H1 (cell line): ENCODE measurements at regions not wholly inside any gene's neighbourhood (a gene's known extent, or its start where the extent isn't known, plus 50 kb on each side); places are given as distances from the start of the nearest gene placed in this dataset.

ENCODE experiments used
- CTCF ChIA-PET: fragments of 300-600 bp; sonication (Branson Sonifier 250); formaldehyde crosslinking; loops from one replicate; lab custom pipeline; 2021; ENCODE audit not compliant: partially characterized antibody; lab: Charles Lee
- POLR2A ChIA-PET: fragments of 300-600 bp; sonication (Branson Sonifier 250); formaldehyde crosslinking; loops from one replicate; lab custom pipeline; 2021; ENCODE audit warnings: inconsistent platforms; ENCODE audit not compliant: partially characterized antibody; lab: Charles Lee
- DNase-seq, 2 experiments: peaks; one replicate each; pipeline versions ENCODE4 v3.0.0 to v3.0.0-alpha.2; 2010 to 2022; ENCODE audit warnings: low spot score in 2 of 2, low read depth in 1 of 2, mixed read lengths in 1 of 2
- FAIRE-seq: peaks from 2 replicates; lab custom pipeline; 2011; peaks lifted over from hg19 to GRCh38; lab: Jason Lieb, UNC
- H2AFZ ChIP-seq: 2 replicates; pipeline ENCODE4 v1.8.1; 2012; ENCODE audit warnings: low read length, inconsistent platforms
- H2AK5ac ChIP-seq: 2 replicates; pipeline ENCODE4 v1.6.1; 2013; ENCODE audit warnings: low read depth, low read length
- H2BK120ac ChIP-seq: replicated peaks from 2 replicates; pipeline ENCODE3; 2013; ENCODE audit warnings: low read depth, low read length, inconsistent platforms
- H2BK12ac ChIP-seq: 2 replicates; pipeline ENCODE4 v1.6.1; 2013; ENCODE audit warnings: low read depth, low read length
- H2BK15ac ChIP-seq: 2 replicates; pipeline ENCODE4 v1.6.1; 2013; ENCODE audit warnings: low read length
- H2BK20ac ChIP-seq: 2 replicates; pipeline ENCODE4 v1.6.1; 2013; ENCODE audit warnings: low read length
- H2BK5ac ChIP-seq: 2 replicates; pipeline ENCODE4 v1.6.1; 2013; ENCODE audit warnings: low read depth, low read length
- H3K14ac ChIP-seq: 2 replicates; pipeline ENCODE4 v1.6.1; 2013; ENCODE audit warnings: inconsistent platforms; ENCODE audit not compliant: insufficient read length
- H3K18ac ChIP-seq: 2 replicates; pipeline ENCODE4 v1.6.1; 2013; ENCODE audit warnings: low read length; ENCODE audit errors: extremely low read depth
- H3K23ac ChIP-seq: 2 replicates; pipeline ENCODE4 v1.6.1; 2013; ENCODE audit warnings: inconsistent platforms; ENCODE audit not compliant: insufficient read length
- H3K23me2 ChIP-seq: 2 replicates; pipeline ENCODE4 v1.6.1; 2013; ENCODE audit warnings: low read depth, low read length
- H3K27ac ChIP-seq: 2 replicates; pipeline ENCODE4 v1.6.1; 2011; ENCODE audit warnings: low read depth, low read length, inconsistent platforms
- H3K27me3 ChIP-seq, 4 experiments: replicated peaks in 1 of 4; 1 replicate in 1 of 4; 2 replicates in 3 of 4; pipeline versions ENCODE4 v1.6.1 to v1.8.1; 2011 to 2013; ENCODE audit warnings: low read length in 3 of 4, mild to moderate bottlenecking in 3 of 4, inconsistent platforms in 2 of 4, mixed read lengths in 2 of 4, moderate library complexity in 1 of 4; ENCODE audit not compliant: control insufficient read depth in 3 of 4, insufficient read depth in 3 of 4; ENCODE audit errors: extremely low read depth in 1 of 4
- H3K36me3 ChIP-seq, 4 experiments: 2 replicates each; pipeline versions ENCODE4 v1.6.1 to v1.8.1; 2011 to 2013; ENCODE audit warnings: mild to moderate bottlenecking in 4 of 4, low read length in 3 of 4, moderate library complexity in 2 of 4, control low read depth in 1 of 4, inconsistent platforms in 1 of 4; ENCODE audit not compliant: insufficient read depth in 4 of 4, control insufficient read depth in 2 of 4
- H3K4ac ChIP-seq: replicated peaks from 2 replicates; pipeline ENCODE3; 2013; ENCODE audit warnings: low read length, low read depth, mixed read lengths, inconsistent platforms; ENCODE audit not compliant: insufficient read length
- H3K4me1 ChIP-seq, 4 experiments: replicated peaks in 1 of 4; 1 replicate in 1 of 4; 2 replicates in 3 of 4; pipeline versions ENCODE4 v1.6.1 to v1.8.1; 2011 to 2013; ENCODE audit warnings: low read length in 3 of 4, inconsistent platforms in 2 of 4, mixed read lengths in 1 of 4; ENCODE audit not compliant: insufficient read depth in 4 of 4, control insufficient read depth in 3 of 4
- H3K4me2 ChIP-seq, 2 experiments: 2 replicates each; pipeline versions ENCODE4 v1.6.1 to v1.8.1; 2011 to 2013; ENCODE audit warnings: low read depth in 2 of 2, low read length in 2 of 2, control low read depth in 1 of 2, inconsistent platforms in 1 of 2, mild to moderate bottlenecking in 1 of 2; ENCODE audit not compliant: insufficient read depth in 1 of 2
- H3K4me3 ChIP-seq, 4 experiments: fragments of 200-600, 300-600 bp in 1 of 4; sonication (generic), shearing (Covaris generic), sonication (Bioruptor Twin) in 1 of 4; 2 replicates each; pipeline versions ENCODE4 v1.5.1 to v1.8.1; 2011 to 2016; ENCODE audit warnings: low read length in 4 of 4, low read depth in 3 of 4, control low read depth in 2 of 4, inconsistent platforms in 2 of 4, mild to moderate bottlenecking in 2 of 4, mixed read lengths in 1 of 4, moderate library complexity in 1 of 4; ENCODE audit not compliant: insufficient read depth in 2 of 4; ENCODE audit errors: extremely low read depth in 1 of 4
- H3K56ac ChIP-seq: replicated peaks from 2 replicates; pipeline ENCODE3; 2013; ENCODE audit warnings: low read depth, mild to moderate bottlenecking, mixed read lengths, low read length, inconsistent platforms; ENCODE audit not compliant: insufficient read length
- H3K79me1 ChIP-seq: 2 replicates; pipeline ENCODE4 v1.6.1; 2013; ENCODE audit warnings: low read depth, low read length, control low read depth
- H3K79me2 ChIP-seq, 2 experiments: 2 replicates each; pipeline versions ENCODE4 v1.6.1 to v1.8.1; 2012 to 2013; ENCODE audit warnings: low read length in 2 of 2, mild to moderate bottlenecking in 2 of 2, inconsistent platforms in 1 of 2; ENCODE audit not compliant: insufficient read depth in 2 of 2, control insufficient read depth in 1 of 2
- H3K9ac ChIP-seq, 4 experiments: replicated peaks in 1 of 4; 1 replicate in 1 of 4; 2 replicates in 3 of 4; pipeline versions ENCODE4 v1.6.1 to v1.8.1; 2011 to 2013; ENCODE audit warnings: low read depth in 3 of 4, low read length in 3 of 4, control low read depth in 2 of 4, mild to moderate bottlenecking in 2 of 4, moderate library complexity in 2 of 4, inconsistent platforms in 1 of 4; ENCODE audit errors: extremely low read depth in 1 of 4
- H3K9me3 ChIP-seq, 2 experiments: 2 replicates each; pipeline versions ENCODE4 v1.6.1 to v1.8.1; 2012 to 2013; ENCODE audit warnings: mild to moderate bottlenecking in 2 of 2, moderate library complexity in 2 of 2, control low read depth in 1 of 2, inconsistent platforms in 1 of 2, low read depth in 1 of 2, low read length in 1 of 2, mixed read lengths in 1 of 2; ENCODE audit not compliant: insufficient read depth in 2 of 2
- H4K20me1 ChIP-seq, 2 experiments: replicated peaks in 1 of 2; 2 replicates each; pipeline versions ENCODE3 to v1.8.1; 2011 to 2013; ENCODE audit warnings: inconsistent platforms in 2 of 2, low read length in 2 of 2, mild to moderate bottlenecking in 1 of 2; ENCODE audit not compliant: insufficient read depth in 2 of 2, control insufficient read depth in 1 of 2
- H4K5ac ChIP-seq: 2 replicates; pipeline ENCODE4 v1.6.1; 2013; ENCODE audit warnings: low read length, low read depth, mixed read lengths, inconsistent platforms; ENCODE audit not compliant: insufficient read length
- H4K8ac ChIP-seq: 2 replicates; pipeline ENCODE4 v1.8.0; 2013; ENCODE audit warnings: mild to moderate bottlenecking, moderate library complexity, low read length, inconsistent platforms; ENCODE audit not compliant: insufficient read depth; ENCODE audit errors: extremely low read depth
- H4K91ac ChIP-seq: replicated peaks from 2 replicates; pipeline ENCODE3; 2013; ENCODE audit warnings: low read length, mixed read lengths, inconsistent platforms; ENCODE audit not compliant: insufficient read length
- EP300 ChIP-seq, 2 experiments: IDR thresholded peaks; 1 replicate in 1 of 2; 2 replicates in 1 of 2; pipeline ENCODE4 v1.6.1; 2011 to 2012; ENCODE audit warnings: low read depth in 2 of 2, low read length in 2 of 2, mild to moderate bottlenecking in 2 of 2, borderline replicate concordance in 1 of 2, inconsistent platforms in 1 of 2, moderate library complexity in 1 of 2
- SIN3A ChIP-seq, 2 experiments: IDR thresholded peaks in 1 of 2; conservative IDR thresholded peaks in 1 of 2; 2 replicates each; pipeline ENCODE4 v1.6.1; 2011 to 2012; ENCODE audit warnings: low read length in 2 of 2, improper control_type of control experiment in 1 of 2, low read depth in 1 of 2, mild to moderate bottlenecking in 1 of 2
- SP1 ChIP-seq: IDR thresholded peaks from 2 replicates; pipeline ENCODE4 v1.6.1; 2011; ENCODE audit warnings: low read depth, low read length
- WGBS, 2 experiments: shearing (Covaris generic) in 1 of 2; methylation state at CpG; one replicate each; pipeline versions ENCODE4 v1.1.6 to v1.1.7; 2013 to 2015; ENCODE audit warnings: low lambda C conversion rate in 2 of 2, mixed read lengths in 2 of 2, inconsistent platforms in 1 of 2, low coverage in 1 of 2, missing lambda C conversion rate in 1 of 2; ENCODE audit not compliant: insufficient replicate concordance in 2 of 2, insufficient coverage in 1 of 2, insufficient read length in 1 of 2; ENCODE audit errors: extremely low coverage in 1 of 2, missing lambda C conversion rate in 1 of 2; 5-methylcytosine and 5-hydroxymethylcytosine counted together

DNA sequence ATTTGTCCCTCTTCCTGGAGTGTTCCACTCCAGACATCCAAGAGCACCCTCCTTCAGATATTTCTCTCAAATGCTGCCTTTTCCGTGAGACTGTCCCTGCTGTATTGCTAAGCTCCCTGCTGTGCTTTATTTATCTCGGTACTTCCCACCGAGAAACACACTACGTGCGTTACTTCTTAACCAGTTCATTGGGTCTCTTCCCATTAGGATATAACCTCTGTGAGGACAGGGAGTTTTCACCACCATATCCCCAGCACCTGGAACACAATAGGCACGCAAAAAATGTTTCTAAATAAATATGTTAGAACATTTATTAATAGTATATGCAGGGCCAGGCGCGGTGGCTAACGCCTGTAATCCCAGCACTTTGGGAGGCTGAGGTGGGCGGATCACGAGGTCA, 308.7 kb upstream of the IL12A start:
- H2AFZ ChIP-seq: no peak overlapping the region
- H3K23ac ChIP-seq: no peak overlapping the region
- no peak overlapping the region for H4K5ac ChIP-seq
- H4K91ac ChIP-seq: no peak overlapping the region
- H3K36me3 ChIP-seq: no peaks in the 10 kb centered on the region
- no peak overlapping the region for H4K8ac ChIP-seq
- no peak overlapping the region for H3K4me2 ChIP-seq
- H4K20me1 ChIP-seq: no peaks in the 10 kb centered on the region
- H2BK120ac ChIP-seq: no peak overlapping the region
- no peak overlapping the region for H2BK5ac ChIP-seq
- no peak for DNase-seq
- H3K23me2 ChIP-seq: no peaks in the 10 kb centered on the region
- no peaks in the 10 kb centered on the region for H3K79me1 ChIP-seq
- no peak overlapping the region for H2BK20ac ChIP-seq
- POLR2A ChIA-PET: no interaction called here
- H3K18ac ChIP-seq: no peak overlapping the region
- no peak for TF ChIP-seq SP1
- no peak for TF ChIP-seq EP300 (IDR thresholded peaks at IDR 0.05; ENCODE audit: borderline replicate concordance in 1 of 2, low read depth in 2 of 2, low read length in 2 of 2)
- TF ChIP-seq SIN3A (conservative IDR thresholded peaks at IDR 0.05 in 1 of 2, IDR thresholded peaks at IDR 0.05 in 1 of 2; ENCODE audit: low read depth in 1 of 2, low read length in 2 of 2): no peak
- no peak overlapping the region for H2AK5ac ChIP-seq
- FAIRE-seq: no peak
- H3K4ac ChIP-seq: no peak overlapping the region
- CTCF ChIA-PET: no interaction called here
- no peak overlapping the region for H3K4me3 ChIP-seq
- H2BK15ac ChIP-seq: no peak overlapping the region
- no peak overlapping the region for H2BK12ac ChIP-seq
- 81% methylated on average over 11 of the region's 11 CpGs; no CpG with 5 or more reads in 1 of the 2 experiments for WGBS, 2 experiments
- H3K14ac ChIP-seq: no peak overlapping the region
- H3K27me3 ChIP-seq: no peaks in the 10 kb centered on the region
- H3K79me2 ChIP-seq: no peaks in the 10 kb centered on the region
- H3K9me3 ChIP-seq: no peaks in the 10 kb centered on the region
- no peak overlapping the region for H3K9ac ChIP-seq
- H3K4me1 ChIP-seq: no peaks in the 10 kb centered on the region
- no peak overlapping the region for H3K56ac ChIP-seq
- no peak overlapping the region for H3K27ac ChIP-seq
